SK-N-SH (cell line): ENCODE measurements at regions not wholly inside any gene's neighbourhood (a gene's known extent, or its start where the extent isn't known, plus 50 kb on each side); places are given as distances from the start of the nearest gene placed in this dataset.

ENCODE experiments used
- EP300 ChIP-seq, 2 experiments: IDR thresholded peaks; 2 replicates each; pipeline versions ENCODE4 v1.4.0 to v1.6.1; 2012; ENCODE audit warnings: borderline replicate concordance in 1 of 2, low read depth in 1 of 2, low read length in 1 of 2
- NFIC ChIP-seq: IDR thresholded peaks from 2 replicates; pipeline ENCODE4 v1.4.0; 2012; ENCODE audit warnings: borderline replicate concordance
- REST ChIP-seq: IDR thresholded peaks from 2 replicates; pipeline ENCODE4 v1.6.1; 2012; ENCODE audit warnings: mild to moderate bottlenecking, low read depth, low read length, moderate library complexity
- TF ChIP-seq, protein P1 (sequence below): fragments of 200-600 bp; sonication (generic); IDR thresholded peaks from 2 replicates; pipeline ENCODE4 v1.6.1; 2017; ENCODE audit warnings: antibody characterized with exemption, mild to moderate bottlenecking, moderate library complexity

- TF ChIP-seq, protein P1, sequence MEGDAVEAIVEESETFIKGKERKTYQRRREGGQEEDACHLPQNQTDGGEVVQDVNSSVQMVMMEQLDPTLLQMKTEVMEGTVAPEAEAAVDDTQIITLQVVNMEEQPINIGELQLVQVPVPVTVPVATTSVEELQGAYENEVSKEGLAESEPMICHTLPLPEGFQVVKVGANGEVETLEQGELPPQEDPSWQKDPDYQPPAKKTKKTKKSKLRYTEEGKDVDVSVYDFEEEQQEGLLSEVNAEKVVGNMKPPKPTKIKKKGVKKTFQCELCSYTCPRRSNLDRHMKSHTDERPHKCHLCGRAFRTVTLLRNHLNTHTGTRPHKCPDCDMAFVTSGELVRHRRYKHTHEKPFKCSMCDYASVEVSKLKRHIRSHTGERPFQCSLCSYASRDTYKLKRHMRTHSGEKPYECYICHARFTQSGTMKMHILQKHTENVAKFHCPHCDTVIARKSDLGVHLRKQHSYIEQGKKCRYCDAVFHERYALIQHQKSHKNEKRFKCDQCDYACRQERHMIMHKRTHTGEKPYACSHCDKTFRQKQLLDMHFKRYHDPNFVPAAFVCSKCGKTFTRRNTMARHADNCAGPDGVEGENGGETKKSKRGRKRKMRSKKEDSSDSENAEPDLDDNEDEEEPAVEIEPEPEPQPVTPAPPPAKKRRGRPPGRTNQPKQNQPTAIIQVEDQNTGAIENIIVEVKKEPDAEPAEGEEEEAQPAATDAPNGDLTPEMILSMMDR, result no peak
- no peak for TF ChIP-seq EP300 (IDR thresholded peaks at IDR 0.05; ENCODE audit: borderline replicate concordance in 1 of 2, low read depth in 1 of 2, low read length in 1 of 2)
- no peak for TF ChIP-seq NFIC
- no peak for TF ChIP-seq REST
Measured at GRCh38 chr21:32215306-32215685, 63.6 kb downstream of the MIS18A start.
